ENCODE measurements at regions not wholly inside any gene's neighbourhood (a gene's known extent, or its start where the extent isn't known, plus 50 kb on each side); places are given as distances from the start of the nearest gene placed in this dataset.
A peak's percentile ranks its signal among the peaks of the same experiment; 100 is the strongest.

GRCh38 chr11:70586261-70587074 is 188.1 kb downstream of the CTTN start:
- no peak for ATAC-seq
- H3K27ac ChIP-seq, result no peak overlapping the region

GRCh38 chr11:70587075-70587389 is 188.7 kb downstream of the CTTN start:
- 87% methylated on average over 7 of the region's 9 CpGs for WGBS (ENCODE audit: insufficient coverage, low coverage, low lambda C conversion rate, missing lambda C conversion rate)
- H3K4me3 ChIP-seq, result no peak overlapping the region
- ATAC-seq (no peak), DNase-seq (no peak)
- H3K27ac ChIP-seq, result no peak overlapping the region
- no peak for TF ChIP-seq CTCF (IDR thresholded peaks at IDR 0.05)
- TF ChIP-seq POLR2A (IDR thresholded peaks at IDR 0.05), result no peak
- H3K9me3 ChIP-seq, result no peaks in the 10 kb centered on the region
- intact Hi-C loops (cut with DNase I), result no loop called here
- no peaks in the 10 kb centered on the region for H3K27me3 ChIP-seq
- no peaks in the 10 kb centered on the region for H3K36me3 ChIP-seq
- H3K4me1 ChIP-seq, result no peaks in the 10 kb centered on the region

More at GRCh38 chr11:70586261-70587074, 188.1 kb downstream of the CTTN start:
- H3K27me3 ChIP-seq, result no peaks in the 10 kb centered on the region
- no peak for TF ChIP-seq POLR2A (IDR thresholded peaks at IDR 0.05)
- no peak for TF ChIP-seq CTCF (IDR thresholded peaks at IDR 0.05)
- intact Hi-C loops (cut with DNase I), result no loop called here
- H3K9me3 ChIP-seq, result no peaks in the 10 kb centered on the region
- WGBS (ENCODE audit: insufficient coverage, low coverage, low lambda C conversion rate, missing lambda C conversion rate), result 83% methylated on average over 10 of the region's 26 CpGs
- DNase-seq, result no peak
- no peaks in the 10 kb centered on the region for H3K36me3 ChIP-seq
- H3K4me1 ChIP-seq, result no peaks in the 10 kb centered on the region
- H3K4me3 ChIP-seq, result no peak overlapping the region

GRCh38 chr11:70590356-70590991 is 192.1 kb downstream of the CTTN start:
- ATAC-seq (no peak), DNase-seq (no peak)
- Histone ChIP-seq H3K4me3 (no peak overlapping the region), H3K27me3 (no peaks in the 10 kb centered on the region), H3K27ac (no peak overlapping the region), H3K36me3 (no peaks in the 10 kb centered on the region), H3K9me3 (no peaks in the 10 kb centered on the region), H3K4me1 (no peaks in the 10 kb centered on the region)
- WGBS (ENCODE audit: insufficient coverage, low coverage, low lambda C conversion rate, missing lambda C conversion rate), result 65% methylated on average over 7 of the region's 7 CpGs
- TF ChIP-seq POLR2A (IDR thresholded peaks at IDR 0.05) (no peak), CTCF (IDR thresholded peaks at IDR 0.05) (no peak)
- intact Hi-C loops (cut with DNase I), result no loop called here

GRCh38 chr11:70592641-70593165 is 194.4 kb downstream of the CTTN start:
- Histone ChIP-seq H3K36me3 (no peaks in the 10 kb centered on the region), H3K4me1 (no peaks in the 10 kb centered on the region), H3K27me3 (no peaks in the 10 kb centered on the region), H3K9me3 (no peaks in the 10 kb centered on the region), H3K4me3 (no peak overlapping the region), H3K27ac (no peak overlapping the region)
- intact Hi-C loops (cut with DNase I), result no loop called here
- DNase-seq (peak in 1 of 3 donors; percentile 19), ATAC-seq (no peak)
- WGBS (ENCODE audit: insufficient coverage, low coverage, low lambda C conversion rate, missing lambda C conversion rate), result 95% methylated on average over 11 of the region's 17 CpGs
- no peak for TF ChIP-seq POLR2A (IDR thresholded peaks at IDR 0.05)
- TF ChIP-seq CTCF (IDR thresholded peaks at IDR 0.05), result no peak
